ENCODE measurements at regions not wholly inside any gene's neighbourhood (a gene's known extent, or its start where the extent isn't known, plus 50 kb on each side); places are given as distances from the start of the nearest gene placed in this dataset.
"Not testable (repeated sequence)": the region's sequence is repeated elsewhere in the genome, so short reads cannot be mapped to it uniquely, and the experiment has no call there.

DNA sequence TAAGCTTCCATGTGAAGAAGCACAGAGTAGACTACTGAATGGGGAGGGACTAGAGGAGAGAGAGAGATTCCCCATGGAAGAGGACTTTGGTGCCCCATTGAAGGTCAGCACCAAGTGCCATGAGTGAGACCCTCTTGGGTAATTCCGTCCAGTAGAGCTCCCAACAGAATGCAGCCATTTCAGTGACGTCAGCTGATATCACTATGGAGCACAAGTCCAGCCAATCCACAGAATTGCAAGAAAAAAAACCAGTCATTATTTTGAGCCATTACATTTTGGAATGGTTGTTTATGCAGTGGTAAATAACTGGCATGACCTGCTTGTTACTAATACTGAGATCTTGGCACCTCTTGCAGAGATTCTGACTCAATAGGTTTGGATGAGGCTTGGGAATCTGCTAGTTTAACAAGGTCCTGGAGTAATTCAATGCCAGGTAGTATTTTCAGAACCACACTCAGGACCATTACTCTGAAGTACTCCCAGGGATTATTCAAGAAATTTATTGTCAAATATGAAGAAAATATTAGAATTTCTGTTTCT, 52.6 kb upstream of the SP8 start:
- no peak for FAIRE-seq

DNA sequence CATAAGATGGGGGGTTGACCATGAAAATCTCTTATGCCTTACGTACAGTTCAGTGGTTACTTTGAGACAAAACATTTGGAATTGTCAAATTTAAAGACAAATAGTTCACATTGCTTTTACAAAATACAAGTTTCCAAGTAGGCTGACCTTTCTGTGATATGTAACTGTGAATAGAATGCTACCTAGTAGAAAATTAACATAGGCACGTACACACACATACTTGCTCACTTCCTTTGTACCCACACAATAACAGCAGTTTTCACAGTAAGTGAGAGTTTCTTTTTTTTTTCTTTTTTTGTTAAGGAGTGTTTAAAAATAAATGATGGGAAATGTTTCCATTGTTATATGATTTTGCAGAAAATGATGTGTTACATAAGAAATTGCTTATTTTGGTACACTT, 53.3 kb upstream of the SP8 start:
- no peak for FAIRE-seq

DNA sequence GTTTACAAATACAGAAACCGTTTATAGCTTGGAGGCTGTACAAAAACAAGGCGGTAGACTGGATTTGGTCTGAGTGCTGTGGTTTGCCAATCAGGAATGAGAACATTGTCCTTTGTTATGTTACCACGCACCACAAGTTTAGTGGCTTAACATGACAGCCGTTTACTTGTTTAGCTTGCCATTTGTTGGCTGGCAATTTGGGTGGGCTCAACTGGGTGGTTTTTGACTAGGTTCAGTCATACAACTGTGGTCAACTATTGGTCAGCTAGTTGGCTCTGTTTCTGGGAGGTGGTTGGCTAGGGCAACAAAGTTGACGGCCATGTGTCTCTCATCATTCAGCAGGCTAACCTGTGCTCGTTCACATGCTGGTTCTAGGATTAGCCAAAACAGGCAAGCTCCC, 60.1 kb upstream of the SP8 start:
- FAIRE-seq, result no peak

DNA sequence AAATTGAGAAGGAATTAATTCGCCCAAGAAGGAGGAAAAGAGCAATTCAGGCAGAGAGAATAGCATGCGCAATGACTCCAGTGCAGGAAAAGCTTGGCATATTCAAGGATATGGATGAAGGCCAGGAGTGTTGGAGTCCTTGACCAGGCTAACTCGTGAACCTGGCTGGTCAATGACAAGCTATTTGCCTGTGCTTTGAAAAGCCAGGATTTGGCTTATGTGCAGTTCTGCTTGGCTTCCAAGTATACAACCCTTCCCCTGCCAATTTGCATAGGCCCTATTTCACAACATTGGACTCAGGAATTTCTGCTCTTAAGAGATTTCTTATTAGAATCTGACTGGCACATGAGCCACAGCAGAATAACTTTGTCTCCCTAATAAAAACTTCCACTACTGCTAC, 72.3 kb upstream of the SP8 start:
- no peak for FAIRE-seq

DNA sequence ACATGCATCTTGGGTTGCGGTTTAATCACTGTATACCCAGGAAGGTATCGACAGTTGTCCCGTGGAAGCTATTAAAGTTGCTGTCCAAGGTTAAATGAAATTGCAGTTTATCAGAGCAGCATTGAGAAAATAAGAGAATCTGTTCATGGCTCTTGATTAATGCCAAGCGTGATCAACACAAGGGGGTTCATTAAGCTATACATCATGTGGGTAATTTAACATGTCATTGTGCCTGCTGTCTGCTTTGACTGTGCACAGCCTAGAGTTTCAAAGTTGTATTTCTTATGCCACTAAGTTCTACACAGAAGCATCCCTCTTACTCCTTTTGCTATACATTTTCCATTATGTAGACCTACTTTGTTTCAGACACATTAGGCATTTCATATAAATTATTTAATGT, 74.8 kb upstream of the SP8 start:
- FAIRE-seq, result no peak

DNA sequence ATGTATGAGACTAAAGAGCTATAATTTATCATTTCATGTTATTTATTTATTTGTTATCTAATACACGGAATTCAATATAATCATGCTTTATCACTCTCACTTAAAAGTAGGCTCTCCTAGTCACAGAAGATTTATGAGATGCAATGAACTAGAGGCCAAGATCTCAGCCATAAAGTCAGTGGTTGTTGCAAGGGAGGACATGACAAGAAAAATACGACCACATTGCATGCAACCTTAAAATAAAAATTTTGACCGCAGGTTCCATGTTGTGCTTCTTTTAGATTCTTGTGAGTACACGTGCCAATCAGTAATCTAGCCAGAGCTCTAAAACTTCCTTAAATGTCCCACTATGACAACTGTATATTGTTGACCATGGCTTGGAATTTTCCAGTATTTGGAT, 75.9 kb upstream of the SP8 start:
- no peak for FAIRE-seq

DNA sequence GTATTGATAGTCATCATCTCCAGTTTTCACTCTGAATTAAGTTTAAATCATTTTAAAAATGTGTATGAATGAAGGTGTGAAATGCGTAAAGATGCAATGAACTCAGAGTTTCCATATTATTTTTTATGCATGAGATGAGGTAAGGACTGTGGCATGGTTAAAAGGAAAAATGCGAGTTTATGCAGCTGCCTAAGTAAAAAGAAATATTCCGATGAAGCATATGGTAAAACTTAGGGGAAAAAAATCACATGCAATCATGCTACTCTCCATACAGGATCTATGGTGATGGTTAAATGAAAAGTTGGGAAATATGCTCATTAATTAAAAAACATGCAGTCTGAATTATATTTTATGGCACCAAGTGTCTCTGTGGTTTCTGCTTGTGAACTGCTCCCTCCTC, 77.5 kb upstream of the SP8 start:
- no peak for FAIRE-seq

DNA sequence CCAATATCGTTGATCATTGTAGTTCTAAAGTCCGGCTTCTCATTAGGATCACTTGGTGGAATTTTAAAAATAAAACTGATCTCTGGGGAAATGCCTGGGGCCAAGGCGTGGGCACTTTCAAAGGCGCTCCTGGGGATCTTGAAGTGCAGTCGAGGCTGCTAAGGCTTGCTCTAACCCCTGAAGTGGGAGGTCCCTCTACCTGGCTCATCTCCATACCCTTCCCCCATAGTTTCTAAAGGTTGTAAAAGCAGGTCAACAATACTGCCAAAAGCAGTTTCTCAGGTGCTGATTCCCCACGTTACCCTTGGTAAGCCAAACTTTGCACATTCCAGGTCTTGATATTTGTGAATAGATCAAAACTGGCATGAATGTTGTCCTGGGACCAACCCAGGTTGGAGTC, 79.0 kb upstream of the SP8 start:
- FAIRE-seq, result no peak

DNA sequence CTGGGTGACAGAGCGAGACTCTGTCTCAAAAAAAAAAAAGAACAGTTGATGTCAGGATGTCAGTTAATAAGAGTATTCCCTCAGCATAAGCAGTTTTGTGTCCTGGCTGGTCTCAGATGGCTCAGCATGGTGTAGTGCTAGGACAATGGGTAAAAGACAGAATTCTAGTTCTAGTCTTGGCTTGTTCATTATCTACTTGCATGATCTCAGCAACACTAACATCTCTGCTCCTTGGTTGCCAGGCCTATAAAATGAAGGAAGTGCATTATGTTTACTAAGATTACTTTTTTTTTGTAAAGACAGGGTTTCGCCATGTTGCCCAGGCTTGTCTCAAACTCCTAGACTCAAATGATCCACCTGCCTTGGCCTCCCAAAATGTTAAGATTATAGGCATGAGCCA, 84.3 kb upstream of the SP8 start:
- FAIRE-seq, result no peak

DNA sequence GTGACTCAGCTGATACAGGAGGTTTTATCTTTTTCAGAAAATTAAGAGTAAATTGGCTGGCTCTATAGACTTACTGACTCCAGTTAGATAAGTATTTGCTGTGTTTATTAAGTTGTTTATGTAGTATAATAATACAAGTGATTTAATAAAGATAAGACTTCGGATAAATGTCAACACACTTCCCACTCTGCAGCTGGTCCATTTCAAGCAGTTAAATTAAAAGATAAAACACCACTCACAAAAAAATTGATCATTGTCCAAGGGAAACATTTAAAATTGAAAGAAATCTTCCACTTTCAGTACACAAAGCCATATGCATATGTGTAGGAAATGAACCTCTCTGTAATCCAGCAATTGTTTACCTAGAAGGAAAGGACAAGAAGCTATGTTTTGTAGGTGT, 106.1 kb upstream of the SP8 start:
- FAIRE-seq, result peak; percentile 72

DNA sequence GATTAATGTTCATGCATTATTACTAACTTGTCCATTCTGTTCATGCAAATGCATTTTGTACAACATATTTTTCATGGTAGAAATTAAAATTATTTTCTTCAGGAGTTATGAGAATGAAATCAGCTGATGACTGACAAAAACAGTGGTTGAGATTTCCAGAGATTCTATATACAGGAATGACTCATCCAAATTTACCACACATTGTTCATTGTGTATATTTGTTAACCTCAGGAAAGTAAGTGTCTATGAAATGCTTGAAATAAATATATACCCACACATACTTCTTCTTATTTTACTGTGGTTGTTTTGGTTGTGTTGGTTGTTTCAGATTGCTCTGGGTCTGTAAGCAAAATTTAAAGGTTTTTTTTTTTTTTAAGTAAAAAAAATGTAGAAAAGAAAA, 108.1 kb upstream of the SP8 start:
- FAIRE-seq, result no peak

DNA sequence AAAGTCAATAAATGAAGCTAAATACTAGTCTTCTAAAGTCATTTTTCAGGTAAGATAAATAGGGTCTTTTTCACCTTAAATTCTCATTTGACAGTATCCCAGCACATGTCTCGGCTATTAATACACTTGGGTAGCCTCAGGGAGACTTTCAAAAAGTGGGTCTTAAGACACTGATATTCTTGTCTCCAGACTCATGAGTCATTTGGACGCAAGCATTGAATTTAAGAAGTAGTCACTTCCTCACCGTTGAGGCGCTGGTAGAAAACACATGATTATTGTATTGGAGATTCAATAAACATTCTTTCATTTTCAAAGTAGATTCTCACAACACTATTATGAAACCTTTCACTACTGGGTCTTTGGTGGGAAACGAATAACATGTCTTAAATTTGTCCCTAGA, 108.9 kb upstream of the SP8 start:
- no peak for FAIRE-seq

DNA sequence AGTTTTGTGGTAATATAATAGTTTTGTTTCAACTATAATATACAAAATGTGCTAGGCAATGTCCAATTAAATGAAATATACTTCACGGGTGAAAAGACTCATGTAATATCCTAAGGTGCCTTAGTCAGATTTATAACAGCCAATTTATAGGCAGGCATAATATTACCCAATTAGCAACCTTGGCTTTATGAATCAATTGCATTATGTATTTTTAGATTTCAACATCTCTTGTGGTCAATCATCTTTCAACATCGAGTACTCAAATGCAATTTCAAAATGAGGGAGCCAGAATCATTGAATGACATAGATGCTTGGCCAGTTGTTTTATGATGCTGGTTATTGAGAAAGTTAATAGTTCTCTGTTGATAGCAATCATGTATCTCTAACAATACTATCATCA, 110.3 kb upstream of the SP8 start:
- FAIRE-seq, result no peak

DNA sequence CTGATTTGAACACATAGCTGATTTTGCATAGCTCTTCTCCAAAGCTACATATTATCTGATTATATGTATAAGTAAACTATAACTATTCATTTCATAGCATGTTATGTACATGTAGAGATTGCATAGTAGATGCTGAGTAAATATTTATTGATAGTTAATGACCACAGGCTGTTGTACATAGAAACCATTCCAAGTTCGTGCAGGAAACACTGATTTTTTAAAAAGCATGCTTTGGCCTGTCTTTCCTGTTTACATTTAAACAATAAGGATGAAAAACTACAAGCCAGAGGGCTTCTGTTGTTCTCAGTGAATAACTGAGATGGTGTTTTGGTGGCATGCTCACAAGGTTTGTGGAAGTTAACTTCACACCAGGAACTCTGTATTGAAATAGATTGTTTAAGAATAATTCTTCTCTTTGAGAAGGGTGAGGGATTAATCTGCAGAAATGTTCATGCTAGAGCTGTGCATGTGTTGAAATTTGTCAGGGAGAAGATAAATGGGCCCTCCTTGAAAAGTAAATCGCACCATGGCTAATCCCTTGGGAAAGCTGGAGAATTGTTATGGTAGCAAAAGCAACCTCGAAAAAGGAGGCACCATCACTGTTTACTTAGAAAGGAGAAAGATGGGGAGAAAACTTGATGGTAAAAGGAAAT, 120.2 kb upstream of the SP8 start:
- no peak for FAIRE-seq

DNA sequence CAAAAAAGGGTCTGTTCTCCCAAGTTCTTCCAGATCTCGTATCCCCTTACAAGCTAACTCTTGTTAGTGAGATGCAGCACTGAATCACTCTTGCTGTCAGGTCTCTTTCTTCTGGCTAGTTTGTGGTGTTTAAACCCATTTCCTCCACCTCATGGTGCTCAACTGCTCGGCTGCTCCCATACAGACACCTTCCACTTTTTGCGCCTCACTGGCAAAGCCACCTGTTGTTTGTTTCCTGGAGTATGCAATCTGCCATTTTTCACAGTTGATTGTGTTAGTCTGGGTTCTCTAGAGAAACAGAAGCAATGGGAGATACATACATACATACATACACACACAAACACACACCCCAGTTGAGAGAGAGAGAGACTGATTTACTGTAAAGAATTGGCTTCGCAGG, 124.4 kb upstream of the SP8 start:
- FAIRE-seq, result no peak

DNA sequence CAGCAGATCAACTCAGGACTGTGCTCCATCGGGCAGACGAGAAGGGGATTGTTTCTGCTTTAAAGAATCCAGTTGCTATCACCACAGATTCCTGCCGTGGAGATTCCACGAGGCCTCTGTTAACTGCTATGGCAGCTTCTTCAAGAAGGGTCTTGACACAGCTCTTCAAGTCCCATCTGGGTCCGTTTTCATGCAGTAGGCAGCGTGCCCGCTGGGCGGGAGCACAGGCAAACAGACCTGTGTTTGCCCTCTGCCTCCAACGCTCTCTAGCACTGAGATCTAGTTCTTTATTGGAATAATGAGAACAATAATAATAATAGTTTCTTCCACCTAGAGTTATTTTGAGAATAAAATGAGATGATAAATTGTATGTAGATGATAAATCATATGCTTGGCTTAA, 127.2 kb upstream of the SP8 start:
- no peak for FAIRE-seq

DNA sequence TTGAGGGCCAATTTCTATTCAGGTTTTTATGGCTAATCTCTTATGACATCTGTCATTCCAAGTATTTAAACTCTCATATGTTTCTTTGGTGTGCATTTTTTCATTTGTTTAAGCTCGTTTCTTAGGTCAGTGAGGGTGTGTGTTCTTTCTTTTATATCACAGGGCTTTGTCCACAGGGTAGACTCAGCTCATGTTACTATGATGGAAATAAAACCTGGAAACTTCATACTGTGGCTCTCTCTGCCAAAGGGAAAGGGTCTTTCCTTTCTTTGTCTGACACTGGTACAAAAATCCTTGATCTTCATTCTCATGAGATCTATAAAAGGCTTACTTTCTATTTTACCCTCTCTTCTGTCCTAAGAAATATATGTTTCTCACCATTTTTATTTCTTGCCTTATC, 129.6 kb upstream of the SP8 start:
- no peak for FAIRE-seq

DNA sequence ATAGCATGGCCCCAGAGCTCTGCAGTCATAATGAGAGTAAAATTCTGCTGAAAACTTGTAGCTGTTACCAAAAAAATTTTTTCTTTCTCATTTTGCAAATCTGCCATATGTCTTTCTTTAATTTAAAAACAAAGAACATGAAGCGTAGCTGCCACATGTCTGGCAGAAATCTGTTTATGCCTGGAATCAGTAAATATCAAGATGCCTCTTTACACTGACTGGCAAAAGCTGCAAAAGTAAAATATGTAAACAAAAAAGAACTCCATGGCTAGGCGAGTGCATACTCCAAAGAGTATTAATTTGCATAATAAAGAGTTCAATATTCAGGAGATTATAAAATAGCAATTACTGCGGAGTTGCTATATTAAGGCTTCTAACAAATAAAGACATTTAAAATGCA, 130.9 kb upstream of the SP8 start:
- no peak for FAIRE-seq

DNA sequence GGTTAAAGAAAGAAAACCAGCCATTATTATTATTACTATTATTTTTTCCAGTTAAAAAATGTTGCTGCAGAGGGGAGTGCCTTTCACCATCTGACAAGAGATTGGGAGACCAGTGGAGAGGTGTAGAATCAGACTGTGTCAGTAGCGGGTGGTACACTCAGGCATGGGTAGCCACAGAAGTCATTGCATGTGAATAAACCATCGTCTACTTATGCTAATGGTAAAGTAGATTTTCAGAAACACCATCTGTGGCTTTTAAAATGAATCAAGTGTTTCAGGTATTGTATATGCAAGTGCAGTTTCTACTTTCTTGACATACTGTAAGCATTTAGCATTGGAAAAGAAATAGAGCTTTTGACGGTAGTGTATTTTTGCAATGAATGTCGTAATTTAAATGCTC, 131.5 kb upstream of the SP8 start:
- no peak for FAIRE-seq

DNA sequence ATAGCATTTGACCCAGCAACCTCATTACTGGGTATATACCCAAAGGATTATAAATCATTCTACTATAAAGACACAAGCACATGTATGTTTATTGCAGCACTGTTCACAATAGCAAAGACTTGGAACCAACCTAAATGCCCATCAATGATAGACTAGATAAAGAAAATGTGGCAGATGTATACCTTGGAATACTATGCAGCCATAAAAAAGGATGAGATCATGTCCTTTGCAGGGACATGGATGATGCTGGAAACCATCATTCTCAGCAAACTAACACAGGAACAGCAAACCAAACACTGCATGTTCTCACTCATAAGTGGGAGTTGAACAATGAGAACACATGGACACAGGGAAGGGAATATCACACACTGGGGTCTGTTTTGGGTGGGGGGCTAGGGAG, 140.5 kb upstream of the SP8 start:
- not testable (repeated sequence) for FAIRE-seq

DNA sequence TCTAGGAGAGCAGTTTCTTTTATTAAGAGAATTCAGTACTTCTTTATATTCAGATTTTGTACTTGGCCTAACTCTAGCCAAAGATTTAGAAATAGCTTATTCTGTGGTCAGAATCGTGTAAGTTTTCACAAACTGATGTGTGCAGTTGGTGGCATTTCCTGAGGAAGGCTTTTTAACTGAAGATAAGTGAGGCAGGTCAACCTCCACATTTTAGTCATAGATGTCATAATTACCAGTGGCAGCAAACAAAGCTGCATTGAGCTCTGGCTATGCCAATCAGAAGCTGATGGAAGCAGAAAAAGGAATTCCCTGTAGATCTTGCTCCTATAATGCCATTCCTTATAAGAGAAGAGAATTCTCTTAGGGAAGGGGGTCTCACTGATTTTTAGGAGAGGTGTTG, 141.3 kb upstream of the SP8 start:
- FAIRE-seq, result no peak

DNA sequence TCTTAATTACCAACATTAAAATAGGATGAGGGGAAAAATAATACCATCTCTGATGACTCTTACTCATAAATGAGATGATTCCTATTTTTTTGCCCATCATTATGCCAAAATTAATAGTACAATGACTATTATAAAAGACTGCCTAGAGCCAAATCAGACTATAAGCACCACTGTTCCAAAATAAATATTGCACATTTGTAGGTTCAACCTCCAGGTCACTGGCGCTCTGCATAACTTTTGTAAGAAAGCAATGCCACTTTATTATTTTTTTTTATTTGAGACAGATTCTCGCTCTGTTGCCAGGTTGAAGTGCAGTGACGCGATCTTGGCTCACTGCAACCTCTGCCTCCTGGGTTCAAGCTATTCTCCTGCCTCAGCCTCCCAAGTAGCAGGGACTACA, 142.5 kb upstream of the SP8 start:
- no peak for FAIRE-seq

DNA sequence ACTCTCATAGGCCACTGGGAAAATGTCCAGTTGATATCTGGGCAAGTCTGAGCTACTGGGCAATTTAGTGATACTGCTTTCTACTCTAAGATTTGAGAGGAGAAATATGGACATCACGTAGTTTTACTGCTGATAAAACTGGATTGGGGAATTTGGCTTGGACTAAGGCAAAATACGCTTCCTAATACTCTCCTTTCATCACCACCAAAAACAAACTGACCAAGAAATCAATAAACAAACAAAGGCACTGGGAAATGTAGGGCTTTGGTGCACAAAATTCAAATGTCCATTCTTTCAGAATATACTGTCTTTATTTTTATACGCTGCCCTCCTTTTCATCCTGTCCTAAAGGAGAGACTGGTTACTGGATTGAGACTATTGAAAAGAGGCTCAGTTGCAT, 145.1 kb upstream of the SP8 start:
- no peak for FAIRE-seq

DNA sequence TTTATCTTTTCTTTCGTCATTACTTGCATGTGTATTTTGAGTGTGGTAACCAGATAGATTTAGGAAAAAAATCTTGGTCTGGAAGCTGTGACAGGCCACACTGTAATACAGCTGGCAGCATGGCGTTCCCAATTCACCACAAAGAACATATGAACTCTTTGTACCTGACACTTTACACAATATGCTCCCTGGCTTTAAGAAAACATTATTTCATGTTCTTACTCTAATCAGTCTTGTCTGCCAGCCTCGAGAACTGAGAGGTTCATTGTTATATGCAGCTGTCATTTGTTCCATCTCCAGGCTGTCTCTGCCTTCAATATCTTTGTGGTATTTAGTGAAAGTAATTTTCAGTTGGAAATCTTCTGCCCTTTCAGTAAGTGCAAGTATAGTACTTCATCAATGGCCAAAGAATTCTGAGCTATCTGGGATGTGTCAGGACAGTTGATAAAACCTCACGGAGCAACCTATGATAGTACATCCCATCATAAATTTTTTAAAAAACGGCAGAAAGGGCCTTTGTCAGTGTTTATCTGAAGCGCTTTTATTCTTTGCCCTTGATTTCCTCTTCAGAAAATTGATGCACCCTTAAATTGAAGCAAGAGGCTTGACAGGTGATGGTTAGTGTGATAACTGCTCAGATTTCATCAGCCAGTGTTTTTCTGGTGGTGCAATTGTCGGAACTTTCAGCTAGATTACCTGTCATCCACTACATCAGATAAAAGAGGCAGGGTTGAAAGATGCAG, 146.3 kb upstream of the SP8 start:
- no peak for FAIRE-seq

DNA sequence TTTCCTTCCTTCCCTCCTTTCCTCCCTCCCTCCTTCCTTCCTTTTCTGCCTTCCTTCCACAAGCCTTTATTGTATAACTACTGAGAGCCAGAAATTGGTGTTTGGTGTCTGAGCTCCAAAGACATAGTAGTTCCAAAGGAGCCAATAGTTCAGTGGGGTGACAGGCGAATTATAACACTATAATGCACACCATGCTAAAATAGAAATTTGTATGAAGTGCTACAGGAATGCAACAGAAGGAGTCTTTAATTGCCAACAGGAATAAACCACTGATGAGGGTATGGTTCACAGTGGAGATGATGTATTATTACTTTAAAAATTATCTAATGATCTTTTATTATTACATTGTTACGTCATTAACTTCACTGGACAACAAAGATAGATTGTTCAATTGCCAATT, 158.8 kb upstream of the SP8 start:
- no peak for FAIRE-seq

Measured in endometrium (tissue), 2 donors.